SU-DHL-6 (cell line): ENCODE measurements at regions not wholly inside any gene's neighbourhood (a gene's known extent, or its start where the extent isn't known, plus 50 kb on each side); places are given as distances from the start of the nearest gene placed in this dataset.

Experiments used
- H2AFZ ChIP-seq: fragments of 200-600 bp; sonication (generic); 2 replicates; pipeline ENCODE4 v1.6.1; 2014; ENCODE audit warnings: low read depth, mild to moderate bottlenecking, moderate library complexity, mixed read lengths, antibody characterized with exemption, low read length; ENCODE audit not compliant: severe bottlenecking
- H3F3A ChIP-seq: fragments of 200-600 bp; shearing (Covaris generic); 2 replicates; pipeline ENCODE4 v1.6.0; 2016; ENCODE audit warnings: antibody characterized with exemption, mild to moderate bottlenecking; ENCODE audit not compliant: insufficient read depth
- H3K27ac ChIP-seq: fragments of 200-600 bp; sonication (generic); 2 replicates; pipeline ENCODE4 v1.5.1; 2016; ENCODE audit warnings: low read depth, mild to moderate bottlenecking, low read length, moderate library complexity, mixed read lengths
- H3K27me3 ChIP-seq: fragments of 200-600 bp; sonication (generic), shearing (Covaris generic); 2 replicates; pipeline ENCODE4 v1.6.0; 2014; ENCODE audit warnings: mild to moderate bottlenecking, low read length
- H3K36me3 ChIP-seq: fragments of 200-600 bp; sonication (generic); 2 replicates; pipeline ENCODE4 v1.6.1; 2014; ENCODE audit warnings: mild to moderate bottlenecking, low read length, mixed read lengths
- H3K4me2 ChIP-seq: fragments of 300-600, 200-600 bp; shearing (Covaris generic), sonication (generic); 2 replicates; pipeline ENCODE4 v1.6.0; 2014; ENCODE audit warnings: low read length, low read depth, mild to moderate bottlenecking; ENCODE audit not compliant: poor library complexity, severe bottlenecking
- H3K4me3 ChIP-seq: fragments of 200-600 bp; sonication (generic); 2 replicates; pipeline ENCODE4 v1.5.1; 2014; ENCODE audit warnings: antibody characterized with exemption, low read length, mild to moderate bottlenecking, mixed read lengths; ENCODE audit not compliant: insufficient read depth, poor library complexity, severe bottlenecking
- H3K79me2 ChIP-seq: fragments of 200-600 bp; sonication (generic); 2 replicates; pipeline ENCODE4 v1.6.1; 2014; ENCODE audit warnings: mild to moderate bottlenecking, low read length, moderate library complexity; ENCODE audit not compliant: insufficient read depth
- H3K9ac ChIP-seq: fragments of 200-600 bp; sonication (generic); 2 replicates; pipeline ENCODE4 v1.7.0; 2014; ENCODE audit warnings: mild to moderate bottlenecking, low read length
- H3K9me2 ChIP-seq: fragments of 200-600 bp; sonication (generic); replicated peaks from 2 replicates; pipeline ENCODE4 v1.6.1; 2014; ENCODE audit warnings: low read length; ENCODE audit not compliant: insufficient read depth
- H3K9me3 ChIP-seq: fragments of 200-600 bp; sonication (generic); 2 replicates; pipeline ENCODE4 v1.6.1; 2014; ENCODE audit warnings: low read length, mixed read lengths; ENCODE audit not compliant: insufficient read depth
- H4K20me1 ChIP-seq: fragments of 200-600 bp; sonication (generic); 2 replicates; pipeline ENCODE4 v1.6.1; 2014; ENCODE audit warnings: low read depth, mild to moderate bottlenecking, antibody characterized with exemption, low read length, moderate library complexity, mixed read lengths
- EZH2phosphoT487 ChIP-seq: fragments of 200-600 bp; sonication (generic), shearing (Covaris generic); conservative IDR thresholded peaks from 2 replicates; pipeline ENCODE4 v1.6.1; 2018; ENCODE audit warnings: mild to moderate bottlenecking, antibody characterized with exemption, low read length, moderate library complexity, mixed read lengths
- TF ChIP-seq, protein P1 (sequence below): fragments of 200-600 bp; sonication (generic); IDR thresholded peaks from one replicate; pipeline ENCODE4 v1.5.1; 2017; ENCODE audit warnings: antibody characterized with exemption, mild to moderate bottlenecking, low read length, moderate library complexity; ENCODE audit not compliant: insufficient read depth, poor library complexity, severe bottlenecking

DNA sequence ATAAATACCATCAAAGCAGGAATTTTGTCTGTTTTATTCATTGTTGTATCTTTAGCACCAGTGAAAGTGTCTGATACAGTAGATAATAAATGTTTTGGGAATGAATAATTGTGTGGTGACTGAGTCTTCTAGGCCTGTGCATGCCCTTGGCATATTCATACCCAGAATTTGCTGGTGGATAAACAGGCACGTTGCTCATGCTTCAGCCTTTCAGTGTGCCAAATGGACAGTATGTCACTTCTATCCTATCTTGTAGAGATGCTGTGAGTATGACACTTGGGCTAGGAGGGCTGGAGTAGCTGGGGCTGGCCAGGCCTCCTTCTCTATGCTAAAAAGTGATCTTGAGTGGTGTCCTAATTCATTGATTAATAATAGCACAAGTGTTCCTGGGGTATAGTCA lies 287.3 kb upstream of the DDI1 start:
- H3K9me2 ChIP-seq = no peaks in the 10 kb centered on the region
- H3K4me2 ChIP-seq = no peak overlapping the region
- peaks cover 8% of the 10 kb centered on the region; the same call in 1 of the 2 replicates for H3K9me3 ChIP-seq
- no peaks in the 10 kb centered on the region for H3F3A ChIP-seq
- TF ChIP-seq EZH2phosphoT487 = no peak
- TF ChIP-seq, protein P1, sequence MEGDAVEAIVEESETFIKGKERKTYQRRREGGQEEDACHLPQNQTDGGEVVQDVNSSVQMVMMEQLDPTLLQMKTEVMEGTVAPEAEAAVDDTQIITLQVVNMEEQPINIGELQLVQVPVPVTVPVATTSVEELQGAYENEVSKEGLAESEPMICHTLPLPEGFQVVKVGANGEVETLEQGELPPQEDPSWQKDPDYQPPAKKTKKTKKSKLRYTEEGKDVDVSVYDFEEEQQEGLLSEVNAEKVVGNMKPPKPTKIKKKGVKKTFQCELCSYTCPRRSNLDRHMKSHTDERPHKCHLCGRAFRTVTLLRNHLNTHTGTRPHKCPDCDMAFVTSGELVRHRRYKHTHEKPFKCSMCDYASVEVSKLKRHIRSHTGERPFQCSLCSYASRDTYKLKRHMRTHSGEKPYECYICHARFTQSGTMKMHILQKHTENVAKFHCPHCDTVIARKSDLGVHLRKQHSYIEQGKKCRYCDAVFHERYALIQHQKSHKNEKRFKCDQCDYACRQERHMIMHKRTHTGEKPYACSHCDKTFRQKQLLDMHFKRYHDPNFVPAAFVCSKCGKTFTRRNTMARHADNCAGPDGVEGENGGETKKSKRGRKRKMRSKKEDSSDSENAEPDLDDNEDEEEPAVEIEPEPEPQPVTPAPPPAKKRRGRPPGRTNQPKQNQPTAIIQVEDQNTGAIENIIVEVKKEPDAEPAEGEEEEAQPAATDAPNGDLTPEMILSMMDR = no peak
- no peaks in the 10 kb centered on the region for H4K20me1 ChIP-seq
- H3K79me2 ChIP-seq = no peaks in the 10 kb centered on the region
- no peak overlapping the region for H3K4me3 ChIP-seq
- H3K27ac ChIP-seq = no peak overlapping the region
- H3K9ac ChIP-seq = no peak overlapping the region
- no peak overlapping the region for H2AFZ ChIP-seq
- no peaks in the 10 kb centered on the region for H3K27me3 ChIP-seq
- 0 out of 2 replicates have a peak, but pooled peaks cover 4% of the 10 kb centered on the region for H3K36me3 ChIP-seq

DNA sequence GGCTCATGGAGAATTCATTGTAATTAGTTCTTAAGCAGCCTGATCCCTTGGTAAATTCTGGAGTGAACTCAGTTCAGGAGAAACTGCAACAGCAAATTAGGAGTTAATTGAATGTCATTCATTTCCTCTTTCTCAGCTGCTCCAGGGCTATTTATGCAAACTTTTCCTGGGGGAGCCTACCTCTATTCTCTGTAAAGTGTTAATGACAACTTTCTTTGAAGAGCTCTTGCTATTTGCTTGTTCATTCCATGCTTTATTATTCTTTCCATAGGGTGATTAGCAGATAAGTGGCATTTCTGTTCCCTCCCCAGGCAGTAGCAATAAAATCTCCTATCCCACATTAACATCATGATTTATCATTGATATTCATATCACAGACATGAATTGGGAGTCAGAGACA lies 267.6 kb upstream of the DDI1 start:
- TF ChIP-seq, protein P1 = no peak
- no peak for TF ChIP-seq EZH2phosphoT487
- no peak overlapping the region for H2AFZ ChIP-seq
- no peak overlapping the region for H3K4me2 ChIP-seq
- no peak overlapping the region for H3K4me3 ChIP-seq
- H3K27me3 ChIP-seq = no peaks in the 10 kb centered on the region
- no peak overlapping the region for H3K9ac ChIP-seq
- H3K9me3 ChIP-seq = no peaks in the 10 kb centered on the region
- H3K36me3 ChIP-seq = no peaks in the 10 kb centered on the region
- H3K79me2 ChIP-seq = no peaks in the 10 kb centered on the region
- no peaks in the 10 kb centered on the region for H4K20me1 ChIP-seq
- no peaks in the 10 kb centered on the region for H3F3A ChIP-seq
- no peak overlapping the region for H3K27ac ChIP-seq
- no peaks in the 10 kb centered on the region for H3K9me2 ChIP-seq

DNA sequence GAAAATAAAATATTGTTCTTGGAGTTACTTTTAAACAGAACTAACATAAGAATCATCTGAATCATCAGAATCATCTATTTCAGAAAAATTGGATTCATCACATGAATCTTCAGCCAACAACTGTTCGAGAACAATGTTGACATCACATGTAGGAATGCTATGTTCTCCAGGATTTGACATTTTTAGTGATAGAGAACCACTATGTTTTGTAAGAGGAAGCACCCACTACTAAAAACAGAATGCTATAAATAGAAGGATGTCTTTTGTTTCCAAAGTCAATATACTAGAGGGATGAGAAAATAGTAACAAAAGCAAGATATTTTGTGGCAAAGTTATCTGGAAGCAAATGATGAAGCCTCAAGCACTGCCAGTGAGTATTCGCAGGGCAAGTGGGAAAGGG lies 263.4 kb upstream of the DDI1 start:
- no peak overlapping the region for H3K27ac ChIP-seq
- no peaks in the 10 kb centered on the region for H3K79me2 ChIP-seq
- TF ChIP-seq, protein P1 = no peak
- TF ChIP-seq EZH2phosphoT487 = no peak
- no peaks in the 10 kb centered on the region for H3K9me3 ChIP-seq
- no peaks in the 10 kb centered on the region for H3K36me3 ChIP-seq
- no peaks in the 10 kb centered on the region for H3K9me2 ChIP-seq
- H3F3A ChIP-seq = no peaks in the 10 kb centered on the region
- no peaks in the 10 kb centered on the region for H4K20me1 ChIP-seq
- no peak overlapping the region for H3K4me2 ChIP-seq
- H2AFZ ChIP-seq = no peak overlapping the region
- no peak overlapping the region for H3K4me3 ChIP-seq
- H3K27me3 ChIP-seq = no peaks in the 10 kb centered on the region
- H3K9ac ChIP-seq = no peak overlapping the region
